ENCODE measurements at regions not wholly inside any gene's neighbourhood (a gene's known extent, or its start where the extent isn't known, plus 50 kb on each side); places are given as distances from the start of the nearest gene placed in this dataset.

- H3K36me3 Mint-ChIP-seq (ENCODE audit: low read depth), result no peaks in the 10 kb centered on the region
- H3K27ac ChIP-seq (ENCODE audit: low read depth, low read length), result no peak overlapping the region
- H3K4me3 ChIP-seq (ENCODE audit: low read length), result no peak overlapping the region
- H3K9ac ChIP-seq (ENCODE audit: extremely low read depth, low read length, poor library complexity, severe bottlenecking), result no peak overlapping the region
- no peaks in the 10 kb centered on the region for H3K27me3 Mint-ChIP-seq (ENCODE audit: insufficient read depth)
- 80 to 82% methylated on average over 4 to 6 of the region's 6 CpGs for WGBS, 2 experiments (ENCODE audit: insufficient coverage in 1 of 2, insufficient read length in 1 of 2)
- peaks cover 1% of the 10 kb centered on the region for H3K4me1 Mint-ChIP-seq
- TF ChIP-seq CTCF (conservative IDR thresholded peaks at IDR 0.05), result no peak
- no peaks in the 10 kb centered on the region for H3K4me1 ChIP-seq (ENCODE audit: control insufficient read depth, insufficient read depth, low read length)
- no peaks in the 10 kb centered on the region for H3K27me3 ChIP-seq (ENCODE audit: control insufficient read depth, insufficient read depth, low read length, poor library complexity, severe bottlenecking)
- H3K36me3 ChIP-seq (ENCODE audit: control insufficient read depth, insufficient read depth, low read length), result no peaks in the 10 kb centered on the region
- peaks cover 6% of the 10 kb centered on the region for H3K9me3 ChIP-seq (ENCODE audit: control insufficient read depth, low read length)
- H3K27ac Mint-ChIP-seq, result no peak overlapping the region
- DNase-seq, result no peak
- H3K9me3 Mint-ChIP-seq, result no peaks in the 10 kb centered on the region
- no peak overlapping the region for H3K4me3 Mint-ChIP-seq
Observed at GRCh38 chr20:47929368-47930115, 144.3 kb upstream of the SULF2 start.

- H3K27ac ChIP-seq (ENCODE audit: low read depth, low read length), result no peak overlapping the region
- no peak overlapping the region for H3K4me3 ChIP-seq (ENCODE audit: low read length)
- no peak overlapping the region for H3K4me3 Mint-ChIP-seq
- H3K36me3 ChIP-seq (ENCODE audit: control insufficient read depth, insufficient read depth, low read length), result no peaks in the 10 kb centered on the region
- no peak overlapping the region for H3K27ac Mint-ChIP-seq
- peaks cover 1% of the 10 kb centered on the region for H3K4me1 Mint-ChIP-seq
- H3K27me3 Mint-ChIP-seq (ENCODE audit: insufficient read depth), result no peaks in the 10 kb centered on the region
- TF ChIP-seq CTCF (conservative IDR thresholded peaks at IDR 0.05), result no peak
- H3K9ac ChIP-seq (ENCODE audit: extremely low read depth, low read length, poor library complexity, severe bottlenecking), result no peak overlapping the region
- no peaks in the 10 kb centered on the region for H3K27me3 ChIP-seq (ENCODE audit: control insufficient read depth, insufficient read depth, low read length, poor library complexity, severe bottlenecking)
- peaks cover 6% of the 10 kb centered on the region for H3K9me3 ChIP-seq (ENCODE audit: control insufficient read depth, low read length)
- no peaks in the 10 kb centered on the region for H3K9me3 Mint-ChIP-seq
- H3K4me1 ChIP-seq (ENCODE audit: control insufficient read depth, insufficient read depth, low read length), result no peaks in the 10 kb centered on the region
- no peaks in the 10 kb centered on the region for H3K36me3 Mint-ChIP-seq (ENCODE audit: low read depth)
- DNase-seq, result no peak
Observed at GRCh38 chr20:47927944-47928343, 142.7 kb upstream of the SULF2 start.

GRCh38 chr20:47927385-47927851 lies 142.1 kb upstream of the SULF2 start:
- no peaks in the 10 kb centered on the region for H3K9me3 Mint-ChIP-seq
- H3K27me3 Mint-ChIP-seq (ENCODE audit: insufficient read depth), result no peaks in the 10 kb centered on the region
- H3K4me1 Mint-ChIP-seq, result peaks cover 1% of the 10 kb centered on the region
- Histone ChIP-seq H3K27ac (ENCODE audit: low read depth, low read length) (no peak overlapping the region), H3K27me3 (ENCODE audit: control insufficient read depth, insufficient read depth, low read length, poor library complexity, severe bottlenecking) (no peaks in the 10 kb centered on the region), H3K4me3 (ENCODE audit: low read length) (no peak overlapping the region), H3K9me3 (ENCODE audit: control insufficient read depth, low read length) (peaks cover 6% of the 10 kb centered on the region), H3K36me3 (ENCODE audit: control insufficient read depth, insufficient read depth, low read length) (no peaks in the 10 kb centered on the region), H3K4me1 (ENCODE audit: control insufficient read depth, insufficient read depth, low read length) (no peaks in the 10 kb centered on the region), H3K9ac (ENCODE audit: extremely low read depth, low read length, poor library complexity, severe bottlenecking) (no peak overlapping the region)
- no peak overlapping the region for H3K27ac Mint-ChIP-seq
- no peak for TF ChIP-seq CTCF (conservative IDR thresholded peaks at IDR 0.05)
- no peak for DNase-seq
- 93% methylated on average over 4 to 5 of the region's 5 CpGs for WGBS, 2 experiments (ENCODE audit: insufficient coverage in 1 of 2, insufficient read length in 1 of 2)
- no peak overlapping the region for H3K4me3 Mint-ChIP-seq
- H3K36me3 Mint-ChIP-seq (ENCODE audit: low read depth), result no peaks in the 10 kb centered on the region
